Activated CD4-positive, alpha-beta T cell treated with anti-CD3 and anti-CD28 coated beads for 24 hours (primary cell): ENCODE measurements at regions not wholly inside any gene's neighbourhood (a gene's known extent, or its start where the extent isn't known, plus 50 kb on each side); places are given as distances from the start of the nearest gene placed in this dataset.

Experiments used
- DNase-seq, 2 donors: peaks; one replicate each; pipeline ENCODE4 v3.0.0-alpha.2; 2020; ENCODE audit warnings: low read depth in 2 of 2

DNA sequence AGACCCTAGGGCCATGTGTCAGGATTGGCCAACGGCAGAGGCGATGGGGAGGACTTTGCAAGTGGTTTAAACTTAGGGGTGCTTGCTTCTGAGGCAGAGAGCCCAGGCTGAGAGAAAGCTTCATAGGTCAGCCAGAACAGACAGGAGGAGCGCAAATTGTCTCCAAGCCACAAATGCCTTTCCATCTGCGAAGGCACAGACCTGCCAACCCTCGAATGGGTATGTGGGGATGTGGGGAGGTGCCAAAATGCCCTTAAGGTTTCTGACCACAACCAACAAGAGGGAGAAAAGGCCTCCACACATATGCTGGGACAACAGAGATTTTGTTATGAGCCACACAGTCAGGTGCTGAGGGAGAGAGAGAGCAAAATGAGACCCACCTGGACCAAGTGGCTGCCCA, 283.6 kb downstream of the CYP26B1 start:
- DNase-seq: no peak

DNA sequence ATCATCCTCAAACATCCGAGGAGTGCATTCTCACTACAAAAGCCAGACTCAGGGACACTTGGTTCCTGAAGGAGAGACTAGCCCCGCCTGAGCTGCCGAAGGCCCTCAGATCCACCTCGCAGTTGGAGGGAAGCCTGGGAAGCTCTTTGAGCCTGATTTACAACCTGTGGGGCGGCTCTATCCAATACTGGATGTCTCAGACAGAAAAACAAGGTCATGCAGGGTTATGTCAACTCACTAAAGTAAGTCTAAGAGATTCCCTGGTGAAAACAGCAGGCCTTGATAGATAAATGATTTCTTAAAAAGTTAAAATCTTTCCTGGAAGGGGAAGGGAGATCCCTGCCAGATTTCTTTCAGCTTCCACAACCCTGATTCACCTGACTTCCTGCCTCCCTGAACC, 284.3 kb downstream of the CYP26B1 start:
- no peak for DNase-seq

DNA sequence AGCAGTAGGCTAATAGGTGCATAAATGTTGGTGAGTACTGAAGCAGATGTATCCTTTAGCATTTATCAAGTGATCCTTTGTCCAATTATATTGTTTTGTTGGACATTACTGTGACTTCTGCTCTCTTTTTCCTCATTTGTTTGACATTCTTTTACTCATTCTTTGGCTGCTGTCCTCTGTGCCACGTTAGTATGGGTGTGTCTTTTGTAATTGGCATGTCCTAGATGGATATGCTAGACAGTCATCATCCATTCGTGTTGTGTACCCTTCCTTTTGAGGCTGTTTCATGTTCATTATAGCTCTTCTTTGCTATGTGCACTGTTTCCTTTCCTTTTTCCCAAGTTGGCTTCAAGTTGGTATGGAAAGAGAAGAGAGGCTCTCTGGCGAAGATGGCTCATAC, 284.7 kb downstream of the CYP26B1 start:
- no peak for DNase-seq

DNA sequence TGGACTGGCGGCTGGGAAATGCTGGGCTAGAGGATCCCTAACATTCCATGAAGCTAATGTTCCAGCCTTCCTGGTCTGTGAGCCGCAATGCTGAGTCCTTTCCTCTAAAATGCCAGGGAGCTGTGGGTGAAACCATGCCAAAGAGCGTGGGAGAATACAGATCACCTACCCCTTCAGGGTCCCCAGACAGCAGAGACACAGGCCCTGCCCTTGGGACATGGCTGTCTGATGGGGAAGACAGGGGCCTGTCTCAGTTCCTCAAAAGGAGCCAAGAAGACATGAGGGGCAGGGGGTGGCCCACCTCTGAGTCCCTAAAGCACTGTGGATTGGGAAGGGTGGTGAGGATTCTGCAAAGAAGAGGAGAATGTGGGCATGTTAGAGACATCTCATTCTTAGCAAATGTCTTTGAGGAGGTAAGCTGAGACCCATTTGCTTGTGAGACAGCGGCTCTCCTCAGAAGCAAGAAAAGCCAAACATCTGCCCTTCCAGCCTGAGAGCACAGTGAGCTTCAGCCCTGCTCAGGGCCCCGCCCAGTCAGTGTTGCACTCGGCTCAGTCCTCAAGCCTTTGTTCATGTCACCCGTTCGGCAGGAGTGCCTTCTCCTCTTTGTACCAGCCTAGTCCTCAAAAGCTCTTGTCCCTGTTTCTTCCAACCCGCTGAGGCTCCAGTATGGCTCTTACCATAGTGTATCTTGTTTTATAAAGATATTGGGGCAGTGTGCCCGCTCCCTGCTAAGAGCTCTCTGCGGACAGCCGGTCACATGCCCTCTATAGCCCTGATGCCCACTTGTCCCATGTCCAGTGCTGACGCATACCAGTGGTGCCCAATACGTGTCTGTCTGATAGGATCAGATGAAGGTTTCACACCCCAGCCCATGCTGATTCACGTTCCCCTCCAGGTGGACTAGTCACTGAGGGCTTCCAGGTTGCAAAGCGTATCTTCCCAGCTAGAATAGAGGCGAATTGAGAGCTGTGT, 286.2 kb downstream of the CYP26B1 start:
- no peak for DNase-seq

DNA sequence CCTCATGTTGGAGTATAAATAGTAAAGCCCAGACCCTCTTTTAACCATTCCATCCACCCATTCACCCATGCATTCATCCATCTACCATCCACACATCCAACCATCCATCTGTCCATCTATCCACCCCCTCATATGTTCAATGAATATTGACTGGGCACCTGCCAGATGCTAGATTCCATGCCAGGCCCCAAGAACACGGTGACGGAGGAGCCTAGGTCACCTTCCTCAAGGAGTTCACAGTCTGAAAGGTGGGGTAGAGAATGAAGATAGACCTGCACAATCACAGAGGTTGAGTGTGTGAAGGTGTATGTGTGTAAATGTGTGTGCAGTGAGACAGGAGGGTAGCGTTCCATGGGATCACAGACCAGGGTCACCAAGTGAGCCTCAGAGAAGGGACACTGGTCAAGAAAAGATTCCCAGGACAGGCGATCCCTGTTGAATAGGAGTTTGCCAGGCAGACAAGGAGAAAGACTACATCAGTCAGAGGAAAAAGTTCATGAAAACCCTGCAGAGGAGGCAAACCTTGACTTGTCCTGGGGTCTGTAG, 287.2 kb downstream of the CYP26B1 start:
- DNase-seq: no peak

DNA sequence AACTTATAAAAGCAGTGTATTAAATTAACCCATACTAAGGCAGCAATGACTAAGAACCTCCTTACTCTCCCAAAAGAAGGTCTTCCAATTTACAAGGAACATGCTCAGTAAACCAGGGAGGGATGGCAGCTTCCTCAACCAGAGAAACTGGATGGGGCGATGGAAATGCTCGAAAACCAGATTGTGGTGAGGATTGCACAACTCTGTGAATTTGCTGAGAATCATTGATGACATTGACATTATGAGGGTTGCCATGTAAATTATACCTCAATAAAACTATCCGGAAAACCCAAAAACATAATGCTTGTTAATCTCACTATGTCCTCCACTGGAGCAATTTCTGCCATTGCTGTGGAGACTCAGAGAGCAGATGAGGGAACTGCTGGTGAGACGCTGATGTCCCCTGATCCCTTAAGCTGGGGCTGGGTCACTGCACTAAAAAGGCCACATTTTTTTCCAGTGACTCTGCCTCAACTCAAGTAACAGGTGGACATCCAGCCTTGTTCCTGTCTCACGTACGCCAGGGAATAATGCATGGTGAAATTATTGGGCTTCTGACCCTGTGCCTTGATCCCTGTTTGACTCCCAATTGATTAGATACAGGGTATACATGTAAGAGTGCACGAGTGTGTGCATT, 288.3 kb downstream of the CYP26B1 start:
- DNase-seq: no peak

DNA sequence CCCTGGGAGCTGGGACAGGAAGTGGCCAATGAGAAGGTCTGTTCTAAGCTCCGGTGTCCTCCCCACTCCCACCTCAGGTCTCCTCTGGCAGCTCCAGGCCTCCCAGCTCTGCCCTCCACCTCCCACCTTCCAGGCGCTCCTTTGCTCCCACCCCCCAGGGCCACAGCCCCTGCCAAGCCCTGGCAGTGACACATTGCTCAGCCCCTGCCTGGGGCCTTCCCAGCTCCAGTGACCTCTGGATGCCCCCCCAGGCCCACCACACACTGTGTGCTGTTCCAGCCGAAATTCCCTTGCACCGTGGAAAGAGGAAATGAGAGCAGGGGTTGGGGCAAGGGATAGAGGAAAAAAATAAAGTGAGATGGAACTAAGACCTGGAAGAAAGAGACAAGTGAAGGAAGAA, 289.6 kb downstream of the CYP26B1 start:
- no peak for DNase-seq

DNA sequence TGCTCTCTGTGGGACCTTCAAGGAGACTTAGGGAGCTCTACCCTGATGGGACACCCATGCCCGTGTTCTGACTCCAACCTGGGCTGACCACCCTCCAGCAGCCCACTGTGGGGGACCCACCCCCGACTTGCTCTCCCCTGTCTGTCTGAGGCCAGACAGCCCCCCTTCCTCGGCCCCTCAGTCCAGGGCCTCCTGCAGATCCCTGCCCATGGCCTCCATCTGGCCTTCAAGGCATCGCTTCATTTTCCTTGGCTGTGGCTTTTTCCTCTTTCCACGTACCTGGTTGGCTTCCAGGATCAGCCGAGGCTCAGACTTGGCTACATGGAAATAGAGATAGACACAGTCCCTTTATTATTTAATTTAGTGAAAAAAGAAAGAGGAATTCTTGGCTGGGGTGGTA, 290.0 kb downstream of the CYP26B1 start:
- no peak for DNase-seq

DNA sequence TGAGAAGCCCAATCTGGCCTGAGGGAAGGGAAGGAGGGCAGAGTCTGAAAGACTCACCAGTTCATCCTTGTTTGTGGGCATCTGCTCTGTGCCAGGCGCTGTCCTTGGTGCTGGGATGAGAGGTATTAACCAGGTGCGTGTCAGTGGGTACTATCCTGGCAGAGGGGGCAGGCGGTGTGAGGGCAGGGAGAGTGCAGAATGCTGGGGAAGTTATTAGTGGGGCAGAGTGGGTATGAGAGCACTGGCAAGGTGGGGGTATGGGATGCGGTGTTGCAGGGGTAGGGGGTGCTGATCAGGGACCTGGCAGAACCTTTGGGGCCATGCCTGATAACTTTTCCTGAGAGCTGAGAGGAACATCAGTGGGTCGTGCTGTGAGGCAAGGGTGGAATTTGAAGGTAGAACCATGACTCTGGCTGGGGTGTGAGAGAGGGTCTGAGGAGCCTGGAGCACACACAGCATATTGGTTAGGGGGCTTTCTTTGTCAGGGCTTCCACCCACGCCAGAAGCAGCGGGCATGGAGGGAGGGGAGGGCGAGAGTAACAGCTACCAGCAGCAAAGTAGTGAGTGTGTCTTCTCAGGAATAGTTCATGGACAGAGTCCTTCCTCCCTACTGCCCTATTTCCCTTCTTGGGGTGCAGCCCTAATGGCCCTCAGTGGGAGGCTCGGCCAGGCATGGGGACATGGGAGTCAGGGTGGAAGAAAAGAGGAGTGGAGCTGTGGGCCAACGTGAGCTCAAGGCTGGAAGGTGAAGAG, 290.7 kb downstream of the CYP26B1 start:
- DNase-seq: no peak

DNA sequence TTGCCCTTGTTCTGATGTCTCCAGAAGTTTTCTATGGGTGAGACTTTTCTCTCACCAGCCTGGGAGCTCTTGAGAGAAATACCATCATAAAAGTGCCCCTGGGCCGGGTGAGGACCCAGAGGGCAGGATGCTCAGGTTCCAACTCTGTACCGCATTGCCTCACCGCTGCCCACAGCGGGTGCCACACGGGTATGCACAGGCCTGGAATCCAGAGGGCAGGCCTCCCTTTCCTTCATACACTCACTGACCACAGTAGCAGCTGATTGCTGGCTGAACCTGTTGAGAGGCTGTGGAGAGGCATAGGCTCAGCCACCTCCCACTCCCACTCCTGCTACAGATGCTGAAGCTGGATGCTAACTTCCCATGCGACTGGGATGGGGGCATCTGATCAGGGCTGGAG, 293.8 kb downstream of the CYP26B1 start:
- no peak for DNase-seq

DNA sequence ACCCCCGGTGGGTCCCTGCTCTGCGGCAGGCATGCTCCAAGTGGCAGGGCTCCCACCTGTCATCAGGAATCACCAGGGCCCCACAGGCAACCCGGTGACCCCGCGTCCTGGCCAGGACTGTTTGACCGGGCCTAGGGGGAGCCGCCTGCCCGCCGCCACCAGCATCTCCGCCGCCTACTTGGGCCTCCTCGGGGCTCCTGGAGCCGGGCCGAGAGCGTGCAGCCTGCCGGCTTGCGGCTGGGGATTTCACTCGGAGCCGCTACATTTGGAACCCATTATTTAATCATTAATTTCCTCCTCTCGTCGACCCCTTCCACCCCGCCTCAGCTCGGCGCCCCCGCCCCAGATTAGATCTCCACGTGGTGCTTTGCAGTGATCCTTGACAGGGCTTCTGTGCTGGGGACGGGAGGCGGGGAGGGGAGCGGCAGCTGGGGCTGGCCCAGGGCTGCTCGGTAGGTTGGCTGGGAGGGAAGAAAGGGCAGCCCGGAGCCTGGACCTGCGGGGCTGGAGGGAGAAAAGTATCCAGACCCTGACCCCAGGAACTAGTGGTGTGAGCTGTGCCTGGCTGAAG, 295.4 kb downstream of the CYP26B1 start:
- no peak for DNase-seq

DNA sequence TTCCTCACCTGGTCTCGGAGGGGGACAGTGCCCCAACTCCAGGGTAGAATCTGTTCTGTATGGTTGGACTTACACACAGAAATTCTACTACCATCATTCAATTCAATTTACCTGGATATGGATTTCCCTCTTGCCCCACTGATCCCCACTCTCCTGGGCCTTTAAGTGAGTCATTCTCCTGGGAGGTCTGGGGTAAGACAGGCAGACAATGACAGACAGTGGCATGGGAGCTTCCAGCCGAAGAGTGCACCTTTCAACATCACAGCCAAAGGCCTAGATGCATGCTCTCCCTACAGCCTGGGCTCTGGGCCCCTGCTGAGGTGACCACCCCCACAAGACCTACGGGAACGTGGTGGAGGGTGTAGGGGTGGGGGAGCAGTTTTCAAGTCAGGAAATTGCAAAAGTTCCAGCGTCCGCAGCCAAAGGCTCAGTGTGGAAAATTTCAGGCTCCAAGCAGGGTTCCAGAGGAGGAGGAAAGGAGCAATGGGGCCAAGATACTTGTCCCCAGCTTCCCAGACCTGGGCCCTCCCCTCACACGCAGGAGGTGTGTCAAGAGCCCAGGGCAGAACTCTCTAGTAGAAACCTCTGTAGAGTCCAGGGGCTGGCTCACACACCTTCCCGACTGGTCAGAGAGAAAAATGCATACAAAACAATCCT, 296.4 kb downstream of the CYP26B1 start:
- DNase-seq: no peak

DNA sequence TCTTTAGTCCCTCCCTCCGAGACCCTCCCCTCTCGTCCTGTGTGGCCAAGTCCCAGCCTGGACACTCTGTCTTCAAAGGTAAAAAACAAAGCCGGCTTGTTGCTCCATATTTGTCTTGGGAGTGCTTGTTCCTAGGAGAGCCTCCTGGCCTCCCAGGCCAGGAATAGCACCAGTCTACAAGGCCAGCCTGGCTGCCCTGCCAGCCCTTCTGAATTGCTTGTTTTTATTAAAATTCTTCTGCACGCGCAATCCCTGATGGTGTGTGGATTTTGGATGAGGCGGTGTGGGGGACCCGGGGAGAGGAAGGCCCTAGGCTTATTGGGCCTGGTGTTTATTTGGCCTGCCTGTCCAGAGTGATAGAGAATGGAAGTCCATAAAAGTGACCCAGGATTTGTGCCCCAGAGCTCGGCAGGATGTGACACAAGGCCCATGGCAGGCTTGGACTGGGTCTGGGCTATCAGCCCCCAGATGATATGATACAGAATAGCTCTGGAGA, 297.3 kb downstream of the CYP26B1 start:
- DNase-seq: no peak

DNA sequence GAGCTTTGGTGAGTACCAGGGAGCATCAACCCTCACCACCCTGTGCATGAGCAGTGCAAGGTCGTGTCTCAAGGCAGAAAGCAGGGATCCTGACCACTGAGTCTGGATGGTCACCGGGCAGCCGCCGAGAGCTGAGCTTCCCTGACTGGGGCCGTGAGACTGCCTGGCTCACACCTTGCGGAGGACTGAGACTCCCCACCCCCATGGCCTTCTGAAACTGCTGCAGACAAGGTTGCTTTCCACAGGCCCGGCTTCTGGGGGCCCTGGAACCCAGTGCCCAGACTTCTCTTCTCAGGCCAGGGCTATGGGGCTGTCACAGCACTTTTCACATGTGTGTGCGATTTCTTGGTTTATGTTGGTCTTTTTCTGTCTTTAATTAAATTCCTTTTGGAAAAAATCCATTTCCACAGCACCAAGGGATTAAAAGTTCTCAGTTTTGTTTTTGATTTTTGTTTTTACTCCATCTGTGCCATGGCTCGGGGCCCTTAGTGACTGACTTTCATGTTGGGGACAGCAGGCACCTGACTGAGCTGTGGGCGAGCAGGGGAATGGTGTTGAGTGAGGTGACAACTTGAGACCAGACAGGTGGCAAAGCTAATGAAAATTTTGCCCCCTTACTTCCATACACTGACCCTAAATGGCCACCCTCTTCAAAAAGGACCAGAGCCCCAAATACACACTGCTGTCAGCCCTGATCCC, 297.9 kb downstream of the CYP26B1 start:
- DNase-seq: no peak

DNA sequence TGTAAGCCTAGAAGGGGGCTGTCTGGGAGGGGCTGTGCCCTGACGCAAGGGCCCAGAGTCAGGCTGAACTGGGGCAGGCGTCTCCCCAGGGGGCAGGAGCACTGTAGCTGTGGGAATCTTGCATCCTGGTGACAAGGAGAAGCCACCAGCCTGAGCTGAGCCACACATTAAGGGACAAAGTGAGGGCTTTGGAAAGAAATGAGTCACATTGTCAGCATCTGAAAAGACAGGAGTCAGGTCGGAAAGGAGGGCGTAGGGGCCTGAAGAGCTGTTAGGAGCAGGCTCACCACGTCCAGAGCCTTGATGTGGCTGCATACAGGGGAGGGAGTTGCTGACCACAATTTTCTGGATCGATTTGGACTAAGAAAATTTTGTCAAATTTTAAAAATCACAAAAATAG, 298.6 kb downstream of the CYP26B1 start:
- no peak for DNase-seq

DNA sequence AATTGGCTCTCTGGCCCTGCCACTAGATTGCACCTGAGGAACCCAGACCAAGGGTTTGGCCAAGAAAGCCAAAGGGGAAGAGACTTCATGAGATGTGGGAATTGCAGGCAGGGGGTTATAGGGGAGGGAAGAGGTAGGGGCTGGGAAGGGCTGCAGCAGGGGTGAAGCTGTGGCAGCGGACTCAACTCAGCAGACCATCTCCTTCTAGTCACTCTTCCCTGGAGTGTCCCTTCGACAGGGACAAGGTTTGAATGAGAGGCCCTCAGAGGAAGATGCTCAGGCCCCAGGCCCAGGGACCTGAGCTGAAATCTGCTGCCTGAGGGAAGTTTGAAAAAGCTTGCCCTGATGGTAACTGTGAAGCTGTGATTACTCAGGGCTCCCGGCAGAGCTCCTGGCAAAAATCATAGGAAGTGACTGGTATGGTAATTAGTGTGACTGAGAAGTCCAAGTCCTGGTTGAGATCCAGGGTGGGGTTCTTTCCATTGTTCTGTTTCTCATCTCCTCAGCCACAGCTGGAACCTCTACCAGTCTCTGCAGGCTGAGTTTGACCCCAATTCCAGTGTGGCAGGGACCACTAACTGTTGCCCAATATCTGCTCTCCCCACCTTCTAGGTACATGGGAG, 300.9 kb downstream of the CYP26B1 start:
- DNase-seq: no peak

DNA sequence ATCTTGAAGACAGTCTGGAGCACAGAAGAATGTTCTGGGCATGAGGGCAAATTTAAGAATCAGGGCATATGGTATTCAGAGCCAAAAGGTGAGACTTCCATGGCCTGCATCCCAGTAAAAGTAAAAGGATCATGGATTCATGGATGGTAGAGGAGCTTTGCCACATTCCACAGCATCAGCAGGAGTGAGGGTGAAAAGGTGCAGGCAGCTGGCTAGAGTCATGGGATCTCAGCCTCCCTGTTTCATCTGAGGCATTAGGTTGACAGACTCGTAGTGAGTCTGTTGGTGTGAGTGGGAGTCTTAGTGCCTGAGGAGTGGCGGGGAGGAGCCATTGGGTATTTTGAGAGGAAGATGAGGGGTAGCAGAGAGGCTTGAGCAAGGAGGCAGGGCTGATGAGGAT, 301.6 kb downstream of the CYP26B1 start:
- no peak for DNase-seq

DNA sequence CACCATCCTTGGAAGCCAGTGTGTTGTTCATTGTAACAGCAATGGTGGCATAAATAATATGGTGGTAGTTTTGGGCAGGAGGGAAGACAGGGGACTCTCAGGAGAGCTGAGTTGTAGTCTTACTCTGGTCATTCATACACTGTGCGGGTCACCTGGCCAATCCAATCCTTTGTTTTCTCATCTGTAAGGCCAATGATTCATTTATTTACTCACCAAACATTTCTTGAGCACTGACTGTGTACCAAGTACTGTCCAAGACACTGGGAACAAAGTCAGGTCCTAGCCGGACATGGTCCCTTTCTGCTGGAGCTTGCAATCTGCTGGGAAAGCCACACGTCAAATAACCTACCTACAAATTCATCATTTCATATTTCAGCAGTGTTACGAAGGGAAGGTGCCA, 302.7 kb downstream of the CYP26B1 start:
- no peak for DNase-seq

DNA sequence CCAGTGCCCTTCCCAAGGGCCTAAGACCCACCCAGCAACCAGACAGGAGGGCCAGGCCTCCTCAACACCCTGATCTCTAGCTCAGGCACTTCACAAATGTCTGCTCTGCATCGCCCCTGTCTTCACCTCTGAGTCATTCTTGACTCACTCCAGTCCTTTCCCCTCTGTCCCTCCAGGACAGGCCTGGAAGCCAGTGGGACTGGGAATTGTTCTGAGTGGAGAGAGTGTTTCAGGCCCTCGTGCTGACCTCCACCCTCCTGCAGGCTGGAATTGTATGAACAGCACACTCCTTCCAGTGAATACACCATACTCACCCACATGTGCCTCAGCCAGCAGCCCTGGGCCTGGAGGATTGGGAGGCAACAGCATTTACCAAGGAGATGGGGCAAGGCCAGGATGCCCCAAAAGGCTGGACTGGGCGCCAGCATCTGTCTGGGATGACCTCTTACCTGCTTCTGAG, 304.2 kb downstream of the CYP26B1 start:
- DNase-seq: no peak

DNA sequence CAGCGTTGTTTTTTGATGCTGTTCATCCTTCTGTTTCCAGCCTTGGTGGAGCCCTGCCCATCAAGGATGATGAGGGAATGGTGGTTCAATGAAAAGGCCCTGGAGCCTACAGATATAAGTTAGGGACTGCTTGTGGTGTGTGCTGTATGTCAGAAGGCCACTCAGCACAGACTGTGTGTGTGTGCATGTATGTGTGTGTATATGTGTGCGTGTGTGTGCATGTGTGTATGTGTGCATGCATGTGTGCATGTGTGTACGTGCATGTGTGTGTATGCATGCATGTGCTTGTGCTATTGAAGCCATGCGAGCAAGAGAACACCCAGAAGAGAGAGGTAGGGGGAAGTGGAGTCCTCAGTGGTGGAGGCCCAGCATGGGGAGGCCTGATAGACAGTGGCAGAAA, 304.9 kb downstream of the CYP26B1 start:
- DNase-seq: no peak
